Stimulated activated effector memory CD8-positive, alpha-beta T cell treated with anti-CD3 and anti-CD28 coated beads, Interleukin-12 subunit alpha, Interleukin-12 subunit beta, amount 100 ng/mL, for 72 hours (primary cell): ENCODE measurements at regions not wholly inside any gene's neighbourhood (a gene's known extent, or its start where the extent isn't known, plus 50 kb on each side); places are given as distances from the start of the nearest gene placed in this dataset.
"Not testable (repeated sequence)": the region's sequence is repeated elsewhere in the genome, so short reads cannot be mapped to it uniquely, and the experiment has no call there.

ENCODE experiments used
- ATAC-seq: fragments of 150-1000 bp; cut with Tn5 transposase; 2 replicates; pipeline ENCODE4 v1.10.0; 2021
- DNase-seq, 2 donors: peaks; one replicate each; pipeline ENCODE4 v3.0.0; 2021 to 2022; ENCODE audit warnings: low spot score in 2 of 2
- H3K27ac Mint-ChIP-seq: one replicate; pipeline ENCODE4 v1.8.0; 2022; ENCODE audit warnings: mild to moderate bottlenecking, mixed read lengths
- H3K36me3 Mint-ChIP-seq: one replicate; pipeline ENCODE4 v1.8.0; 2022; ENCODE audit warnings: mild to moderate bottlenecking, mixed read lengths
- H3K4me1 Mint-ChIP-seq: one replicate; pipeline ENCODE4 v1.8.0; 2022; ENCODE audit warnings: mixed read lengths
- H3K4me3 Mint-ChIP-seq: one replicate; pipeline ENCODE4 v1.8.0; 2022; ENCODE audit warnings: mild to moderate bottlenecking, mixed read lengths
- H3K9me3 Mint-ChIP-seq: one replicate; pipeline ENCODE4 v1.8.0; 2022; ENCODE audit warnings: mixed read lengths

GRCh38 chr4:187389420-187389819 lies 606.2 kb upstream of the ZFP42 start:
- no peak for ATAC-seq
- Mint-ChIP-seq H3K9me3 (peaks cover 5% of the 10 kb centered on the region), H3K4me1 (no peaks in the 10 kb centered on the region), H3K27ac (no peak overlapping the region), H3K4me3 (no peak overlapping the region), H3K36me3 (no peaks in the 10 kb centered on the region)
- DNase-seq = no peak

- ATAC-seq (no peak), DNase-seq (no peak)
- no peaks in the 10 kb centered on the region for H3K36me3 Mint-ChIP-seq
- H3K4me3 Mint-ChIP-seq = no peak overlapping the region
- H3K9me3 Mint-ChIP-seq = peaks cover 8% of the 10 kb centered on the region
- H3K4me1 Mint-ChIP-seq = no peaks in the 10 kb centered on the region
- no peak overlapping the region for H3K27ac Mint-ChIP-seq
Observed at GRCh38 chr4:187390646-187391045, 604.9 kb upstream of the ZFP42 start.

GRCh38 chr4:187393531-187394344 lies 601.8 kb upstream of the ZFP42 start:
- ATAC-seq = no peak
- Mint-ChIP-seq H3K4me3 (no peak overlapping the region), H3K4me1 (no peaks in the 10 kb centered on the region), H3K36me3 (no peaks in the 10 kb centered on the region), H3K9me3 (peaks cover 8% of the 10 kb centered on the region), H3K27ac (no peak overlapping the region)
- no peak for DNase-seq

- Mint-ChIP-seq H3K36me3 (no peaks in the 10 kb centered on the region), H3K4me3 (no peak overlapping the region), H3K27ac (no peak overlapping the region), H3K9me3 (peaks cover 20% of the 10 kb centered on the region), H3K4me1 (no peaks in the 10 kb centered on the region)
- DNase-seq (no peak), ATAC-seq (no peak)
Observed at GRCh38 chr4:187396106-187396505, 599.5 kb upstream of the ZFP42 start.

- ATAC-seq, H3K27ac Mint-ChIP-seq, H3K4me3 Mint-ChIP-seq, DNase-seq, H3K36me3 Mint-ChIP-seq, H3K4me1 Mint-ChIP-seq: not testable (repeated sequence)
- peaks cover 22% of the 10 kb centered on the region for H3K9me3 Mint-ChIP-seq
Observed at GRCh38 chr4:187408447-187408846, 587.1 kb upstream of the ZFP42 start.

- ATAC-seq = no peak
Observed at GRCh38 chr4:187413564-187414358, 581.8 kb upstream of the ZFP42 start.

GRCh38 chr4:187414716-187415115 lies 580.9 kb upstream of the ZFP42 start:
- Mint-ChIP-seq H3K9me3 (peaks cover 6% of the 10 kb centered on the region), H3K27ac (no peak overlapping the region), H3K4me1 (no peaks in the 10 kb centered on the region), H3K4me3 (no peak overlapping the region), H3K36me3 (no peaks in the 10 kb centered on the region)
- DNase-seq (no peak), ATAC-seq (no peak)

More at GRCh38 chr4:187413564-187414358, 581.8 kb upstream of the ZFP42 start:
- Mint-ChIP-seq H3K36me3 (no peaks in the 10 kb centered on the region), H3K9me3 (peaks cover 6% of the 10 kb centered on the region), H3K27ac (no peak overlapping the region), H3K4me3 (no peak overlapping the region), H3K4me1 (no peaks in the 10 kb centered on the region)
- no peak for DNase-seq

- Mint-ChIP-seq H3K27ac (no peak overlapping the region), H3K36me3 (no peaks in the 10 kb centered on the region), H3K4me3 (no peak overlapping the region), H3K4me1 (no peaks in the 10 kb centered on the region), H3K9me3 (peaks cover 6% of the 10 kb centered on the region)
- DNase-seq (no peak), ATAC-seq (no peak)
Observed at GRCh38 chr4:187415231-187415630, 580.3 kb upstream of the ZFP42 start.

- Mint-ChIP-seq H3K4me1 (no peaks in the 10 kb centered on the region), H3K27ac (no peak overlapping the region), H3K4me3 (no peak overlapping the region), H3K9me3 (peaks cover 6% of the 10 kb centered on the region), H3K36me3 (no peaks in the 10 kb centered on the region)
- ATAC-seq (no peak), DNase-seq (no peak)
Observed at GRCh38 chr4:187416216-187416615, 579.4 kb upstream of the ZFP42 start.

GRCh38 chr4:187417721-187418120 lies 577.9 kb upstream of the ZFP42 start:
- ATAC-seq (no peak), DNase-seq (no peak)
- Mint-ChIP-seq H3K27ac (no peak overlapping the region), H3K4me3 (no peak overlapping the region), H3K9me3 (peaks cover 6% of the 10 kb centered on the region), H3K4me1 (no peaks in the 10 kb centered on the region), H3K36me3 (no peaks in the 10 kb centered on the region)

- DNase-seq (no peak), ATAC-seq (no peak)
- no peak overlapping the region for H3K27ac Mint-ChIP-seq
- H3K4me1 Mint-ChIP-seq = no peaks in the 10 kb centered on the region
- H3K9me3 Mint-ChIP-seq = peaks cover 7% of the 10 kb centered on the region
- H3K36me3 Mint-ChIP-seq = no peaks in the 10 kb centered on the region
- H3K4me3 Mint-ChIP-seq = no peak overlapping the region
Observed at GRCh38 chr4:187422655-187423054, 572.9 kb upstream of the ZFP42 start.

GRCh38 chr4:187424636-187425035 lies 570.9 kb upstream of the ZFP42 start:
- Mint-ChIP-seq H3K4me3 (no peak overlapping the region), H3K36me3 (no peaks in the 10 kb centered on the region), H3K4me1 (no peaks in the 10 kb centered on the region), H3K27ac (no peak overlapping the region), H3K9me3 (peaks cover 13% of the 10 kb centered on the region)
- no peak for DNase-seq
- ATAC-seq = no peak

- ATAC-seq = no peak
Observed at GRCh38 chr4:187426511-187426910, 569.1 kb upstream of the ZFP42 start.

GRCh38 chr4:187432310-187432709 lies 563.3 kb upstream of the ZFP42 start:
- H3K9me3 Mint-ChIP-seq = peaks cover 23% of the 10 kb centered on the region
- H3K36me3 Mint-ChIP-seq = no peaks in the 10 kb centered on the region
- no peak overlapping the region for H3K27ac Mint-ChIP-seq
- H3K4me3 Mint-ChIP-seq = no peak overlapping the region
- ATAC-seq (no peak), DNase-seq (no peak)
- H3K4me1 Mint-ChIP-seq = no peaks in the 10 kb centered on the region

More at GRCh38 chr4:187426511-187426910, 569.1 kb upstream of the ZFP42 start:
- no peak for DNase-seq
- Mint-ChIP-seq H3K4me1 (no peaks in the 10 kb centered on the region), H3K36me3 (no peaks in the 10 kb centered on the region), H3K9me3 (peaks cover 18% of the 10 kb centered on the region), H3K27ac (no peak overlapping the region), H3K4me3 (no peak overlapping the region)

GRCh38 chr4:187433141-187433540 lies 562.4 kb upstream of the ZFP42 start:
- DNase-seq = no peak
- ATAC-seq = no peak
- Mint-ChIP-seq H3K9me3 (peaks cover 20% of the 10 kb centered on the region), H3K4me1 (no peaks in the 10 kb centered on the region), H3K27ac (no peak overlapping the region), H3K4me3 (no peak overlapping the region), H3K36me3 (no peaks in the 10 kb centered on the region)

GRCh38 chr4:187436251-187436650 lies 559.3 kb upstream of the ZFP42 start:
- H3K9me3 Mint-ChIP-seq = peaks cover 11% of the 10 kb centered on the region
- DNase-seq (no peak), ATAC-seq (no peak)
- H3K4me3 Mint-ChIP-seq = no peak overlapping the region
- no peaks in the 10 kb centered on the region for H3K4me1 Mint-ChIP-seq
- H3K36me3 Mint-ChIP-seq = no peaks in the 10 kb centered on the region
- H3K27ac Mint-ChIP-seq = no peak overlapping the region
